SK-N-SH (cell line): ENCODE measurements at regions not wholly inside any gene's neighbourhood (a gene's known extent, or its start where the extent isn't known, plus 50 kb on each side); places are given as distances from the start of the nearest gene placed in this dataset.
A peak's percentile ranks its signal among the peaks of the same experiment; 100 is the strongest.

Experiments
- CTCF ChIA-PET: fragments of 300-600, 350-600 bp; formaldehyde crosslinking; extraction: SDS; loops from one replicate; lab custom pipeline; 2021; lab: Yijun Ruan, JAX
- POLR2A ChIA-PET: fragments of 350-600 bp; sonication (Branson Sonifier 250); formaldehyde crosslinking; extraction: SDS; loops from one replicate; lab custom pipeline; 2020; ENCODE audit warnings: antibody characterized with exemption, inconsistent platforms; lab: Yijun Ruan, JAX
- DNase-seq: peaks from one replicate; pipeline ENCODE4 v3.0.0; 2012
- H2AFZ ChIP-seq: fragments of 200-600 bp; sonication (generic); 2 replicates; pipeline ENCODE4 v1.8.1; 2016; ENCODE audit warnings: antibody characterized with exemption, mild to moderate bottlenecking, low read depth
- H3F3A ChIP-seq: fragments of 200-600 bp; sonication (generic); replicated peaks from 2 replicates; pipeline ENCODE3; 2016; ENCODE audit warnings: antibody characterized with exemption, mild to moderate bottlenecking; ENCODE audit not compliant: insufficient read depth
- H3K27ac ChIP-seq, 2 experiments: fragments of 200-500 bp in 1 of 2; fragments of 200-600 bp in 1 of 2; sonication (Bioruptor generic) in 1 of 2; sonication (generic), shearing (Covaris generic) in 1 of 2; 2 replicates each; pipeline versions ENCODE4 v1.5.1 to v1.6.1; 2014 to 2016; ENCODE audit warnings: low read depth in 2 of 2, inconsistent platforms in 1 of 2, low read length in 1 of 2, mild to moderate bottlenecking in 1 of 2, mixed read lengths in 1 of 2
- H3K27me3 ChIP-seq: fragments of 200-600 bp; sonication (generic), shearing (Covaris generic); 2 replicates; pipeline ENCODE4 v1.6.1; 2016; ENCODE audit warnings: mixed run types; ENCODE audit not compliant: insufficient read depth
- H3K36me3 ChIP-seq, 2 experiments: fragments of 200-500 bp in 1 of 2; fragments of 200-600 bp in 1 of 2; sonication (Bioruptor generic) in 1 of 2; sonication (generic) in 1 of 2; replicated peaks in 1 of 2; 2 replicates each; pipeline versions ENCODE3 to v1.5.1; 2014 to 2016; ENCODE audit warnings: low read length in 1 of 2, mild to moderate bottlenecking in 1 of 2; ENCODE audit not compliant: insufficient read depth in 2 of 2, control insufficient read depth in 1 of 2
- H3K4me1 ChIP-seq, 2 experiments: fragments of 200-500 bp in 1 of 2; fragments of 200-600 bp in 1 of 2; sonication (Bioruptor generic) in 1 of 2; sonication (generic), shearing (Covaris generic) in 1 of 2; 2 replicates each; pipeline versions ENCODE4 v1.5.1 to v1.6.1; 2014 to 2016; ENCODE audit warnings: low read depth in 1 of 2, low read length in 1 of 2, mixed run types in 1 of 2; ENCODE audit not compliant: insufficient read depth in 2 of 2, control insufficient read depth in 1 of 2
- H3K4me2 ChIP-seq: fragments of 200-600 bp; sonication (generic), shearing (Covaris generic); 2 replicates; pipeline ENCODE4 v1.6.1; 2017; ENCODE audit warnings: mixed run types
- H3K4me3 ChIP-seq, 2 experiments: fragments of 200-500 bp in 1 of 2; fragments of 200-600 bp in 1 of 2; sonication (Bioruptor generic) in 1 of 2; sonication (generic), shearing (Covaris generic) in 1 of 2; 2 replicates each; pipeline versions ENCODE4 v1.5.1 to v1.8.1; 2014 to 2016; ENCODE audit warnings: low read depth in 2 of 2, inconsistent platforms in 1 of 2, low read length in 1 of 2, mild to moderate bottlenecking in 1 of 2, mixed read lengths in 1 of 2, moderate library complexity in 1 of 2
- H3K79me2 ChIP-seq: fragments of 200-600 bp; sonication (generic); 2 replicates; pipeline ENCODE4 v1.8.1; 2017; ENCODE audit warnings: mild to moderate bottlenecking; ENCODE audit not compliant: insufficient read depth
- H3K9ac ChIP-seq: fragments of 200-600 bp; sonication (generic); 2 replicates; pipeline ENCODE4 v1.6.1; 2017; ENCODE audit warnings: mixed run types
- H3K9me2 ChIP-seq: fragments of 200-600 bp; sonication (generic); 2 replicates; pipeline ENCODE4 v1.6.1; 2017; ENCODE audit warnings: mixed run types
- H3K9me3 ChIP-seq: fragments of 200-600 bp; sonication (generic); 2 replicates; pipeline ENCODE4 v1.6.1; 2017; ENCODE audit warnings: mixed run types, mild to moderate bottlenecking, moderate library complexity
- H4K20me1 ChIP-seq: fragments of 200-600 bp; sonication (generic); 2 replicates; pipeline ENCODE4 v1.6.1; 2017; ENCODE audit warnings: mild to moderate bottlenecking, mixed run types; ENCODE audit not compliant: insufficient read depth
- CTCF ChIP-seq: fragments of 200-600 bp; sonication (generic); IDR thresholded peaks from 2 replicates; pipeline ENCODE4 v1.6.1; 2017; ENCODE audit warnings: antibody characterized with exemption, mild to moderate bottlenecking, moderate library complexity
- EP300 ChIP-seq, 2 experiments: IDR thresholded peaks; 2 replicates each; pipeline versions ENCODE4 v1.4.0 to v1.6.1; 2012; ENCODE audit warnings: borderline replicate concordance in 1 of 2, low read depth in 1 of 2, low read length in 1 of 2
- FOSL2 ChIP-seq: IDR thresholded peaks from 2 replicates; pipeline ENCODE4 v1.4.0; 2012; ENCODE audit warnings: low read depth, mild to moderate bottlenecking, moderate library complexity, borderline replicate concordance
- FOXJ3 ChIP-seq: sonication (generic); formaldehyde crosslinking; IDR thresholded peaks from 2 replicates; pipeline ENCODE4 v1.5.1; 2020; ENCODE audit warnings: mild to moderate bottlenecking, missing genetic modification reagents
- GATA2 ChIP-seq: sonication (generic); formaldehyde crosslinking; IDR thresholded peaks from 2 replicates; pipeline ENCODE4 v1.5.0; 2020; ENCODE audit warnings: mild to moderate bottlenecking, missing genetic modification reagents
- JUND ChIP-seq: IDR thresholded peaks from 2 replicates; pipeline ENCODE4 v1.4.0; 2012
- MAX ChIP-seq: IDR thresholded peaks from 2 replicates; pipeline ENCODE4 v1.4.0; 2012; ENCODE audit warnings: low read depth
- NRF1 ChIP-seq: IDR thresholded peaks from 2 replicates; pipeline ENCODE4 v1.6.1; 2012; ENCODE audit warnings: low read depth, mild to moderate bottlenecking, low read length
- PBX3 ChIP-seq: IDR thresholded peaks from 2 replicates; pipeline ENCODE4; 2012
- POLR2AphosphoS5 ChIP-seq: IDR thresholded peaks from 2 replicates; pipeline ENCODE4 v1.6.1; 2012; ENCODE audit warnings: low read depth, low read length
- REST ChIP-seq: IDR thresholded peaks from 2 replicates; pipeline ENCODE4 v1.6.1; 2012; ENCODE audit warnings: mild to moderate bottlenecking, low read depth, low read length, moderate library complexity
- TCF12 ChIP-seq: IDR thresholded peaks from 2 replicates; pipeline ENCODE4 v1.4.0; 2012
- WGBS: methylation state at CpG from one replicate; pipeline ENCODE4 v1.1.6; 2017; ENCODE audit warnings: low lambda C conversion rate; 5-methylcytosine and 5-hydroxymethylcytosine counted together

GRCh38 chr10:35916791-35917190, 274.7 kb upstream of the FZD8 start:
- H3K9me3 ChIP-seq: no peaks in the 10 kb centered on the region
- ChIA-PET CTCF (no interaction called here), POLR2A (no interaction called here)
- H3K9ac ChIP-seq: no peak overlapping the region
- H3K4me3 ChIP-seq: no peak overlapping the region
- peak; percentile 10; the same call in 1 of the 2 replicates for TF ChIP-seq CTCF
- TF ChIP-seq GATA2 (CRISPR knock-in tag): no peak
- no peak for TF ChIP-seq REST
- TF ChIP-seq FOXJ3 (CRISPR knock-in tag): no peak
- TF ChIP-seq PBX3: no peak
- no peak for TF ChIP-seq NRF1
- 92% methylated on average over 4 of the region's 4 CpGs for WGBS
- H3K27me3 ChIP-seq: no peaks in the 10 kb centered on the region
- no peaks in the 10 kb centered on the region for H3K9me2 ChIP-seq
- no peak overlapping the region for H3K27ac ChIP-seq
- H2AFZ ChIP-seq: no peak overlapping the region
- no peaks in the 10 kb centered on the region for H3K79me2 ChIP-seq
- peaks cover 3 to 10% of the 10 kb centered on the region in 2 experiments; a peak in 3 of 4 replicates for H3K4me1 ChIP-seq
- peaks cover 33% of the 10 kb centered on the region for H3F3A ChIP-seq
- H4K20me1 ChIP-seq: no peaks in the 10 kb centered on the region
- DNase-seq: no peak
- H3K36me3 ChIP-seq: no peaks in the 10 kb centered on the region
- H3K4me2 ChIP-seq: no peak overlapping the region

- Histone ChIP-seq H4K20me1 (no peaks in the 10 kb centered on the region), H3K4me3 (no peak overlapping the region), H3K79me2 (no peaks in the 10 kb centered on the region), H3K36me3 (no peaks in the 10 kb centered on the region), H3K4me2 (no peak overlapping the region), H3K9ac (no peak overlapping the region), H3K4me1 (peaks cover 3 to 10% of the 10 kb centered on the region in 2 experiments; a peak in 3 of 4 replicates), H3F3A (peaks cover 33% of the 10 kb centered on the region), H3K9me2 (no peaks in the 10 kb centered on the region), H2AFZ (no peak overlapping the region), H3K27me3 (no peaks in the 10 kb centered on the region), H3K27ac (peak overlapping the region in 1 of 2 experiments; percentile 40; a peak in 2 of 4 replicates), H3K9me3 (no peaks in the 10 kb centered on the region)
- 94% methylated on average over 1 of the region's 1 CpG for WGBS
- POLR2A ChIA-PET: no interaction called here
- DNase-seq: no peak
- CTCF ChIA-PET: no interaction called here
- TF ChIP-seq FOSL2 (peak; percentile 85; the same call in 1 of the 2 replicates), POLR2AphosphoS5 (no peak), MAX (no peak), TCF12 (peak; percentile 49; the same call in 1 of the 2 replicates), PBX3 (peak; percentile 27; the same call in 1 of the 2 replicates), JUND (peak; percentile 70), EP300 (IDR thresholded peaks at IDR 0.05; ENCODE audit: borderline replicate concordance in 1 of 2, low read depth in 1 of 2, low read length in 1 of 2) (0 out of 4 replicates have a peak, but pooled peaks of 1 of the 2 experiments have one; percentile 50)
Observed at GRCh38 chr10:35913628-35914027, 271.5 kb upstream of the FZD8 start.
